HT-29 (cell line): ENCODE measurements at regions not wholly inside any gene's neighbourhood (a gene's known extent, or its start where the extent isn't known, plus 50 kb on each side); places are given as distances from the start of the nearest gene placed in this dataset.
"Not testable (repeated sequence)": the region's sequence is repeated elsewhere in the genome, so short reads cannot be mapped to it uniquely, and the experiment has no call there.

Experiments used
- DNase-seq: peaks from one replicate; pipeline ENCODE4 v3.0.0-alpha.2; 2015; ENCODE audit warnings: low spot score

DNA sequence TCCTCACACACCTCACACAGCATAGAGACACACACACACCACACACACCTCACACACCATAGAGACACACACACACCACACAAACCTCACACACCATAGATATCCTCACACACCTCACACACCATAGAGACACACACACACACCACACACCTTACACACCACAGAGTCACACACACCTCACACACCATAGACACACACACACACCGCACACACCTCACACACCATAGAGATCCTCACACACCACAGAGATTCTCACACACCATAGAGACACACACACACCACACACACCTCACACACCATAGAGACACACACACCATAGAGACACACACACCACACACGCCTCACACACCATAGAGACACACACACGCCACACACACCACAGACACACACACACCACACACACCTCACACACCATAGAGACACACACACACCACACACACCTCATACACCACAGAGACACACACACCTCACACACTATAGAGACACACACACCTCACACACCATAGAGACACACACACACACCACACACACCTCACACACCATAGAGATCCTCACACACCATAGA, 270.6 kb downstream of the CYRIA start:
- DNase-seq: no peak

DNA sequence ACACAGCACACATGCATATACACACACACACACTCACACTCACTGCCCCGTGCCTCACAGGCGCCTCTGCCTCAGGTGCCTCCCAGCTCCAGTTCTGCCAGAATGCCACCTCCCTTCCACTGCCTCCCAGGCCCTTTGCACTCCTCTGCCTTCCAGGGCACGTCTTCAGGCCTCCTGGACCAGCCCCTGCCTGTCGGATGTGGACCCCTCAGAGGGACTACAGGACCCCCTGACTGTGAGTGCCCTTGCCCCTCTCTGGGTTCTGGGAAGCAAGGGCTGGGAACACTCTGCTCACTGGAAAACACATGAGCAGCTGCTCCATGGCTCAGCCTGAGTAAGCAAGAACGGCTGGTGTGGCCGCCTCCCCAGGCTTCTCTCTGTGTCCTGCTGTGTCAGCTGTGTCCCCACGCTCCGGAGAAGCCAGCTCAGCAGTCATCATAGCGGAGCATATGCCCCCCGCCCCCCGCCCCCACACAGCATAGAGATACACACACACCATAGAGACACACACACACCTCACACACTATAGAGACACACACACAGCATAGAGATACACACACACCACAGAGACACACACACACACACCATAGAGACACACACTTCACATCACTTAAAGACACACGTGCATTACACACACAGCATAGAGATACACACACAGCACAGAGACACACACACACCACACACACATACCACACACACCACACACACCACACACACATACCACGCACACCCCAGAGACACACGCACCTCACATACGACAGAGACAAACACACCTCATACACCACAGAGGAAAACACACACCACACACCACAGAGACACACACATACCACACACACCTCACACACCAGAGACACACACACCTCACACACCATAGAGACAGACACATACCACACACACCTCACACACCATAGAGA, 271.3 kb downstream of the CYRIA start:
- DNase-seq: no peak

DNA sequence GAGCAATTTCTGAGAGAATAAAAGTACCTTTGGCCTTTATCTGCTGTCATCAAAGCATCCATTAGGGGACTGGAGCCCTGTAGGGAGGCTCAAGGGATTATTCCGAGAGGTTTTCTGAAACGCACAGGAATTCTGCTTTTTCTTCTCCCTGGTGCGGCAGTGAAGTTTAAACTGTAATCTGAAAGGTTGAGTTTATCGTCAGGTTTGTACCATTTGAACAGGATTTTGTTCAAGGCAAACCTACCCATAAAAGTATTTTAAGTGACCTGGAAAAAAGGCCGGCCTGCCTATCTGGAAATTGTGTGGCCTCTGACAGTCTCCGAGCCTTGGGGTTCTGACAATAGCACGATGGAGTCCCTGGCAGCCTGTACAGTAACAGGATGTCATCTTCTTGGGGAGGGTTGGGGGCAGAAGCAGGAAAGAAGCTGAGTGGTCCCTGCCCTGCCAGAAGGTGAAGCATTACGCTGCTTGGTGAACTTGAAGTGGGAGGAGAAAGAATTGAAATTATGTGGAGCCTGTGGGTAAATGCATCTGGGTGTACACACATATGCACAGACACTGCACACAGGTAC, 272.0 kb downstream of the CYRIA start:
- no peak for DNase-seq

DNA sequence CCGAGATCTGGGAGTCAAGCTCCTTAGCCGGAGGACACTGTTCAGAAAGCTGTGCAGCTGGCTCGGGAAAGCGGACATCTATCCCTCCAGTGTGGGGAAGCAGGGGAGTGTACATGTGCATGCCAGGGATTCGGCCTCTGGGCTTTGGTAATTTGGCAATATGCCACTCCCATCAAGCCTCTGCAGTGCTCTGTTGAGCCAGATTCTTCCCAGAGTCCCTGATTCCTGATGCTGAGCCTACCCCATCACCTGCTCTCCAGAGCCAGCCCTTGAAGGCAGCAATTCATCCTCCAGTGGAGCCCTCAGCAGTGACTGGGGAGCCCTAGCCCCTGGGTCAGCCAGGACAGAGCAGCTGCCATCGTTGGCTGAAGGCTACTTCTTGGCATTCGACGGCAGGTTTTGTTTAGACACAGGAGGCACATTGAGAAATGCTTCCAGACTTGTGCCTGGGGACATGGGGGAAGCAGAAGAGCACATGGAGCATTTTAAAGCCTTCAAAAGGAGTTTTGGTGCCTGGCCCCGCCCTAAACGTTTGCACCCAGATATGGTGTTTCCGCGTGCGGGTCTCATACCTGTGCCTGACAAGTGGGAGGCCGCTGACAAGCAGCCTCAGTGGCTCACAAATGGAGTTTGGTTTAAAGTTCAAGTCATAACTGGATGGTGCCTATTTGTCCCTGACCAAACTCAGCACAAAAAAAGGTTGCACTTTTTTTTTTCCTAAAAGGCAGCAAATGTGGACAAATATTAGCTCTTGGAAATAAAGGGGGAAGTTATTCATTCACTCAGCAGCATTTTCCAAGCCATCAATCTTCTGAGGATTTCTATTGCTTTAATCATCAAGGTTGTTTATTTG, 272.8 kb downstream of the CYRIA start:
- DNase-seq: no peak

DNA sequence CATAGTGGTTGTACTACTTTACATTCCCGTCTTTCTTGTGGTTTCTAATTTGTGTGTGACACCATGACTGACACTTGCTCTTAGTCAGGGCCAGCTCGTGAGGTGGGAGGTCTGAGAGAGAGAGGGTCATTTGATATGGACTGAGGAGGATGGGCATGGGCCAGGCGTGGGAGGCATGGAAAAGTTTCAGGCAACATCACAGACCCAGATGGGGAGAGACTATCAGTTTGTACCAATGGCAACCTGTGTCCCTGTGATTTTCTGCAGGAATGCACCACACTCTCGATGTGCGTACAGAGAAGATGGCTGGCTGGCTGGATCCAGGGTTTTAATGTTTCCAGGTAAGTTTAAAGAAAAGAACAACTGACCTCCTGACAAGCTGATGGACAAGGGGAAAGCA, 273.6 kb downstream of the CYRIA start:
- no peak for DNase-seq

DNA sequence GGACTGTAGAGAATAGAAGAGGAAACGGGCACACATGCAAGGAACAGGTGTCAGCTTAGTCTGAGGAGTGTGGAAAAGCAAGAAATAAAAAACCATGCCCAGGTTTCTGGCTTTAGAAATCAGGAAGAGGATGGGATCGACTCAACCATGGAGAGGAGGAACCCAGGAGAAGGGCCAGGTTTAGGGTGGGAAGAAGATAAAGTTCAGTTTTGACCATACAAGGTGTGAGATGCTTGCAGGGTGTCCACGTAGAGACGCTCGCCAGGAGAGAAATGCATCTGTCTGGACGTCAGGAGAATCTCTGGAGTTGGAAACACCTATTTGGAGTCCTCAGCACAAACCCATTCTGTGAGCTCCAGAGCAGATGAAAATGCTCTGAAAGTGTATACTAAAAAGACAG, 275.1 kb downstream of the CYRIA start:
- DNase-seq: no peak

DNA sequence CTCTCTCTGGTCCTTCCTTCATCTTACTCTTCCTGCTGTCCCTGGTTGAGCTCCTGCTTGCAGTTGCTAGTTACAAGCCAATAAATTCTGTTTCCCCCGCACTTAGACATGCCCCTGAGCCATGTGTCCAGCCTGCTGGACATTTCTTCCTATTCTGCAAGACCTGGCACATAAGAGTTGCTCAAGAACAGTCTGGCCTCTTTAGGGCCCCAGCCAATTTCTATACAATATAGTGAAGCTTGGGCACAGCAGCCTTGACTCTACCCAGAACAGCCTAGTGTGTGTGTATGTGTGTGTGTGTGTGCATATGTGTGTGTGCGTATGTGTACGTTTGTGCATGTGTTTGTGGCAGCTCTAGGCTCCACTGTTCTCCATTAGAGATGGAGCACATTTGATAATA, 276.0 kb downstream of the CYRIA start:
- DNase-seq: no peak

DNA sequence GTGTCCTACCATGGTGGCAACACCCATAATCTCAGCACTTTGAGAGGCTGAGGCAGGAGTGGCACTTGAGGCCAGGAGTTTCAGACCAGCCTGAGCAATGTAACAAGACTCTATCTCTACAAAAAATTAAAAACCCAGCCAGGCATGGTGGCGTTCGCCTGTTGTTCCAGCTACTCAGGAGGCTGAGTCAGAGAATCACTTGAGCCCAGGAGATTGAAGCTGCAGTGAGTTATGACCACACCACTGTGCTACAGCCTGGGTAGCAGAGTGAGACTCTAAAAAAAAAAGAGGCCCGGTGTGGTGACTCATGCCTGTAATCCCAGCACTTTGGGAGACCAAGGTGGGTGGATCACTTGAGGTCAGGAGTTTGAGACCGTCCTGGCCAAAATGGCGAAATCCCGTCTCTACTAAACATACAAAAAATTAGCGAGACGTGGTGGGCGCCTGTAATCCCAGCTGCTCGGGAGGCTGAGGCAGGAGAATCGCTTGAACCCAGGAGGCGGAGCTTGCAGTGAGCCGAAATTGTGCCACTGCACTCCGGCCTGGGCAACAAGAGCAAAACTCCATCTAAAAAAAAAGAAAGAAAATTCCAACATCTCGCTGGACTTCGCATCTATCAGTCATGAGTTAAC, 277.3 kb downstream of the CYRIA start:
- not testable (repeated sequence) for DNase-seq

DNA sequence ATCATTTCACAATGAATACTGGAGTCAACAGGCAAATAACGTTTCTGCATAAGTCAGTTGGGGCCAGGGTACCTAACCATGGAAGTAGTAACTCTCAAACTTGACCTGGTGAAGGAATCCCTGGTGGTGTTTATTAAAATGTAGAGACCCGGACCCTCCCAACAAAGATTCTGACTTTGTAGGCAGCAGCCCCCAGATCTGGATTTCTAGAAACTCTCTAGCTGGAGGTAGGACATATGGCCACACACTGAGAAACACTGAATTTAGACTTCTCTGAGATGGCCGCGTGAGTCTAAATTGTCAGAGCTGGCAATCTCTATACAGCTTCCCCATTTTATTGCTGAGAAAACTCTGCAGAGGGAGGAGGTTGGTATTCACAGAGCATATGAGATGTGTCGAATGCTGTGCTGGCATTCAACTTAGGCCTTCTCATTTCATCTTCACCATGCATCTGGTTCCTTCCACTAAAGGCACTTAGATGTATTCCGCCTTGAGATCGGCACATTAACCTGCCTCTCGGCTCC, 278.1 kb downstream of the CYRIA start:
- no peak for DNase-seq

DNA sequence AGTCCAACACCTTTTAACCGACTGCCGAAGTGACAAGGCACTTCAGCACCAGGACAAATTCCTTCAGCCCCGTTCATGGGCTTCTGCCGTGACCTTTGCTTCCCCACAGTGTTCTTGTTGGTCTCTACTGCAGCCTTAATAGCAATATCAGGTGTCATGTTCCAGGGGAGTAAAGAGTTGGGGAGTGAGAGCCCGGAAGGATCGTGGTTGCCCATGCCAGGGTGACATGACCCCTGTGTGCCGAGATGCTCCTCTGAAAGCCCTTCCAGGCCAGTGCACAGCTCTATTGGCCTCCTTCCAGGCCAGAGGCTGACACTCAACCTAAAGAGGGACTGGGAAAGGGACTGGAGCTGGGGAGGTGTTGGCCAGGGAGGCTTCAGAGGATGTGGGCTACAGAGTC, 279.2 kb downstream of the CYRIA start:
- no peak for DNase-seq

DNA sequence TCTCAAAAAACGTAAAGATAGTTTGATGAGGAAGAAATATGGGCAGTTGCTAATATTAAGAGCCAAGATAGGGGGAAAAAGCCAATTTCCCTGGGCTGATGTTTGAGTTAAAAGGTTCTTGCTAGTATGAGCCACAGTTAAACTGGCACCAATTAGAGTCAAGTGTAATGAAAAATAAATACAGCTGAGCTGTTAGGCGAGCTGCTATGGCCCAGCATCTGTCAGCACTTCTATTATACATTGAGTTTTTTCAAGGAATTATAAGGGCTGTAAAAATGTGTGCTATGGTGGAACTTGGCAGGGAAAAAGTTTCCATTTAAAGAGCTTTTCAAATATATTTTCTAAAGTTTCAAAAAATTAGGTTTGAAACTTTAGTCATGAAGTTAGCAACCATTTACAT, 279.6 kb downstream of the CYRIA start:
- DNase-seq: no peak

DNA sequence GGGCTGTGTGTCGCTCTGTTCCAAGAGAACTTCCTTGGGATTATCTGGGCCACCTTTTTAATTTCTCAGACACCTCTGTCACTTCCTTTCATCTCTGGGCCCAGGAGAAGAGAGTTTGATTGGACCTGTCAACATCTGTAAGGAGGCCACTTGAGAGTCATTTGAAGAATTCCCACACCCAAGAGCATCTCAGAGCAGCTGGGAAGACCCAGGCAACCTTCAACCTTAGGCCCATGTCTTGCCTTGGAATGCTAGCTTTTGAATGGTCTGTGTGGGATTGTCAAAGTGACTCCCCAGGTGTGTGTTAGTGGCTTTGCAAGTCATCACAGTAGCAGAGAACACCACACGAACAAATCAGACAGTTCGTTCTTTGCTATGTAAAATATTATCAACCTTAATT, 280.3 kb downstream of the CYRIA start:
- no peak for DNase-seq

DNA sequence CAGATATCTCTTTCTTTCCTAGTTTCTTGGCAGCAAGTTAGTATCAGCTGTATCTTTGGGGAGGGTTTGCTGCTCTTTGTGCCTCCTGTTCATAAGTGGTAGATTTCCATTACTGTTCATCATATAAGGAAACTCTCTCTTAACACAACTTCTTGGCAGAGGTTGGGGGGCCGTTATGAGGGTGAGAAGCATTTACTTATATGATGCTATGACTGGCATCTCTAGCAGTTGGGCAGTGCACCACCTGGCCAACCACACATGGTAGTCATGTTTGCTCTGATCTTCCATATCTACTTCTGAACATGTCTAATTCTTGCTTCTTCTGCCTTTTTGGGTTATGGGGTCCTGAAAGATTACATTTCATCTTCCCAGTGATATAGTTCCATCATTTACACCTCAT, 282.2 kb downstream of the CYRIA start:
- no peak for DNase-seq

DNA sequence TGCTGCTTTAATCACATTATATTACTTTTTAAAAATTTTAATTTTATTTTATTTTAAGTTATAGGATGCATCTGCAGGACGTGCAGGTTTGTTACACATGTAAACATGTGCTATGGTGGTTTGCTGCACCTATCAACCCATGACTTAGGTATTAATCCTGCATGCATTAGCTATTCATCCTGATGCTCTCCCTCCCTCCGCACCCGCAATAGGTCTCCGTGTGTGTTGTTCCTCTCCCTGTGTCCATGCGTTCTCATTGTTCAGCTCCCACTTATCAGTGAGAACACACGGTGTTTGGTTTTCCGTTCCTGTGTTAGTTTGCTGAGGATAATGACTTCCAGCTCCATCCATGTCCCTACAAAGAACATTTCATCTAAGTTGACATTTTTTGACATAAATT, 283.2 kb downstream of the CYRIA start:
- DNase-seq: no peak

DNA sequence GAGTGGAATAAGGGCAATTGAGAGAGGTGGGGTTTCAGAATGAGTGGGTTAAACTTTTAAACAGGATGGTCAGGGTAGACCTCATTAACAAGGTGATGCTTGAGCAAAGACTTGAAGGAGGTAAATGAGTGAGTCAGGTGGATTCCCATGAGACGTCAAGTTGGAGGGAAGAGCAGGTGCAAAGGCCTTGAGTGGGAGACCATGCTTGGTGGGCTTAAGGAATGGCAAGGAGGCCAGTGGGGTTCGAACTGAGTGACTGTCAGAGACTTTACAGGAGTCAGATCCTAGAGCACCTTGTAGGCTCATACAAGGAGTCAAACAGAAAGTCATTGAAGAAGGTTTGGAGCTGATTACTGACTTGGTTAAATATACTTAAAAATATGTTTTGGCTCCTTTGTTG, 284.1 kb downstream of the CYRIA start:
- no peak for DNase-seq

DNA sequence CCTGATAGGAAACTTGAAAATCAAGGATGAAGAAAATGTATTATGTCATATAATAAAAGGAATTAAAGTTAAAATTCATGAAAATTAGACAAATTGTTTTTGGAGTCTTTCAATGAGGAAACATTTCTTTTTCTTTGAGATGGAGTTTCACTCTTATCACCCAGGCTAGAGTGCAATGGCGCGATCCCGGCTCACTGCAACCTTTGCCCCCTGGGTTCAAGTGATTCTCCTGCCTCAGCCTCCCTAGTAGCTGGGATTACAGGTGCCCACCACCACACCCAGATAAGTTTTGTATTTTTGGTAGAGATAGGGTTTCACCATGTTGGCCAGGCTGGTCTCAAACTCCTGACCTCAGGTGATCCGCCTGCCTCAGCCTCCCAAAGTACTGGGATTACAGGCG, 285.7 kb downstream of the CYRIA start:
- DNase-seq: not testable (repeated sequence)

DNA sequence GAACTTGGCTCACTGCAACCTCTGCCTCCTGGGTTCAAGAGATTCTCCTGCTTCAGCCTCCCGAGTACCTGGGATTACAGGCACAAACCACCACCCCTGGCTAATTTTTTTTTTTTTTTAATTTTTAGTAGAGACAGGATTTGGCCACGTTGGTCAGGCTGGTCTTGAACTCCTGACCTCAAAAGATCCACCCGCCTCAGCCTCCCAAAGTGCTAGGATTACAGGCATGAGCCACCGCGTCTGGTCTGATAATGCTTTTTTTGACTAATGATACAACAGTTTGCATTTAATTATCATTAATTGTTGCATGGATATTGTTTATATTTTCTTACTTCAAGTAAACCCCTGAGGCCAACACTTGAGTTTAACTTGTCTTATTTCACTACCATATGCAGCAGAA, 286.6 kb downstream of the CYRIA start:
- not testable (repeated sequence) for DNase-seq

DNA sequence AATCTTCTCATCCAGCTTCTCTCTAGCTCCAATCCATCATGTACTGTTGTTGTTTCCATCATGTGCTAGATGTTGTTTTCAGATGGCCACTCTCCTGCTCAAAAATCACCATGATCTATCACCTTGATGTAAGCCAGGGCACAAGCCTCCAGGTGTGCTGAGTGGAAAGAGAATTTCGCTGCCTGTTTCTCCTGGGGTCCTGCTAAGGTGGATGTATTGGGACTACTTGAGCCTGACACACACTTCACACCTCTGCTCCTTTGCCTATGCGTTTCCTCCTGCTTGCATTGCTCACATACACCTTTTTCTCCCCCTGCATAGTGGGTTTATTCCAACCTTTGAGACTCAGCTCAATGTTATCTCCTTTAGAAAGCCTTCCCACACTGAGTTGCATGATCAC, 287.6 kb downstream of the CYRIA start:
- DNase-seq: no peak

DNA sequence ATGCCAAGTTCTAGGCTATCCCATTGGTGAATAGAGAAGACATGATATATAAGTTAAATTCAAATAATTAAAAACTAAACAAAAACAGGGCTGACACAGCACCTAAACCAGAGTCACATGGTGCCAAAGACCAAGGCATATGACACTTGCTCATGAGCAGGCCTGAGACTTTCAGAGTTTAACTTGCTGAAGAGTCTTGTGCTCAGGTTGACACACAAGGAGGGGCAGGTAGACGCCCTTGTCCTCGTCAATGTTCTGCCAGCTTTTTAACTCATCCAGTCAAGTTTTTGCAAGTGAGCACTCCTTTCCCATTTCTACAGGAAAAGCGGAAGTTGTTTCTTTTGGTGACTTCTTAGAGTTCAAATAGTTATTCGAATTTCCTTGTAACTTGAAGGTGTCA, 289.7 kb downstream of the CYRIA start:
- DNase-seq: no peak

DNA sequence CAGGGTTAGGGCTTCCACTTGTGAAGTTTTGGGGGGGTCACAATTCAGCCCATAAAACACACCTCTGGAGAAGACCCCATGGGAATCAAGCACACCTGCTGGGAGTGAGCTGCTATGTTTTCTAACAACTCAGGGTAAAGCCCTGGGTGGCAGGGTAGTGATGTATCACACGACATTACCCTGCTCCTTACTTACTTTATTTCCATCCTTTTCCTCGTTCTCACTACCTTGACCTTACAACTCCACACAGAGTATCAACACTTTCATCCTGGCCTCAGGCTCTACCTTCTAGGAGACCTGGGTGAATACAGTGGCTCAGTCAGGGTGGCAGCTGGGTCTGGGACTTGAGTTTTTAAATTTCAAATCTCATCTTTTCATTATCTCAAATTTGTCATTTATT, 290.3 kb downstream of the CYRIA start:
- DNase-seq: no peak

DNA sequence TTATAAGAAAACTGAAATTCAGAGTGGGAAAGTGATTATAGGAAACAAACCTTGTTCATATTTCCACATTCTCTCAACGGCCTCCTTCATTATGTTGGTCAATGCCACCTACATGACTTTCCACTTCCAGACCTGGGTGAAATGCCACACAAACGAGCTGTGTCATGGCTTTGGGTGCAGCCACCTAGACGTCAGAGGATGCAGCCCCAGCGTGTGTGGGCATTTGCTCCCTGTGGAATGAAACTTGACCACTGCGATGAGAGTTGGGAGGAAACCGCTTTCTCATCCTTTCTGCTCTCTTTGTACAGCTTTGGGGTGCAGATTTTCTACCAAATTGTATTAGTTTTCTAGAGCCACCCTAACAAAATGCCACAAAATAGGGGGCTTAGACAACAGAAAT, 291.0 kb downstream of the CYRIA start:
- no peak for DNase-seq
